IMR-90 (cell line): ENCODE measurements at regions not wholly inside any gene's neighbourhood (a gene's known extent, or its start where the extent isn't known, plus 50 kb on each side); places are given as distances from the start of the nearest gene placed in this dataset.

Source experiments
- ATAC-seq: fragments of 200-7000 bp; cut with Tn5 transposase; 2 replicates; pipeline ENCODE4 v1.9.1; 2020; ENCODE audit warnings: low read depth, mild to moderate bottlenecking, moderate library complexity
- BruUV-seq: library from RNA; stranded (reverse); fragments of 400-500 nt; replicated peaks from 2 replicates; lab custom pipeline; 2021; lab: Mats Ljungman, UMichigan
- CTCF ChIA-PET: fragments of 300-600 bp; formaldehyde crosslinking; extraction: SDS; loops from one replicate; lab custom pipeline; 2021; ENCODE audit warnings: antibody characterized with exemption; lab: Yijun Ruan, JAX
- POLR2A ChIA-PET: fragments of 300-600 bp; sonication (Branson Sonifier 250); formaldehyde crosslinking; loops from one replicate; lab custom pipeline; 2022; ENCODE audit warnings: antibody characterized with exemption; ENCODE audit not compliant: unreplicated experiment; lab: Charles Lee
- DNase-seq: peaks from one replicate; pipeline ENCODE4 v3.0.0; 2013
- H2AFZ ChIP-seq: replicated peaks from 2 replicates; pipeline ENCODE3; 2013; ENCODE audit warnings: low read length, mild to moderate bottlenecking; ENCODE audit not compliant: poor library complexity
- H2AK5ac ChIP-seq: 2 replicates; pipeline ENCODE4 v1.6.1; 2013; ENCODE audit warnings: low read depth, low read length, inconsistent platforms
- H2AK9ac ChIP-seq: replicated peaks from 2 replicates; pipeline ENCODE3; 2013; ENCODE audit warnings: mild to moderate bottlenecking, low read depth, low read length, moderate library complexity; ENCODE audit not compliant: poor library complexity
- H2BK120ac ChIP-seq: 2 replicates; pipeline ENCODE4 v1.6.1; 2013; ENCODE audit warnings: low read depth, low read length, inconsistent platforms
- H2BK15ac ChIP-seq: 3 replicates; pipeline ENCODE4 v1.6.1; 2013; ENCODE audit warnings: low read depth, low read length, inconsistent platforms
- H2BK20ac ChIP-seq: 2 replicates; pipeline ENCODE4 v1.6.1; 2013; ENCODE audit warnings: low read depth, mild to moderate bottlenecking, inconsistent platforms, low read length, moderate library complexity
- H2BK5ac ChIP-seq: 2 replicates; pipeline ENCODE4 v1.6.1; 2013; ENCODE audit warnings: mild to moderate bottlenecking, low read depth, low read length, inconsistent platforms; ENCODE audit not compliant: poor library complexity, severe bottlenecking
- H3K14ac ChIP-seq: replicated peaks from 2 replicates; pipeline ENCODE4 v1.6.1; 2013; ENCODE audit warnings: low read depth, low read length, inconsistent platforms
- H3K18ac ChIP-seq: 2 replicates; pipeline ENCODE4 v1.6.1; 2013; ENCODE audit warnings: low read depth, low read length, control low read depth
- H3K23ac ChIP-seq: 2 replicates; pipeline ENCODE4 v1.6.1; 2013; ENCODE audit warnings: low read depth, low read length, inconsistent platforms
- H3K27ac ChIP-seq: 2 replicates; pipeline ENCODE4 v1.5.1; 2013; ENCODE audit warnings: mild to moderate bottlenecking, control low read depth, low read length; ENCODE audit not compliant: insufficient read depth
- H3K27me3 ChIP-seq: 2 replicates; pipeline ENCODE4 v1.6.1; 2013; ENCODE audit warnings: low read length; ENCODE audit not compliant: control insufficient read depth, insufficient read depth
- H3K36me3 ChIP-seq: 2 replicates; pipeline ENCODE4 v1.6.1; 2013; ENCODE audit warnings: low read length, mixed read lengths; ENCODE audit not compliant: control insufficient read depth, insufficient read depth
- H3K4ac ChIP-seq: 2 replicates; pipeline ENCODE4 v1.6.1; 2013; ENCODE audit warnings: low read depth, low read length, inconsistent platforms
- H3K4me1 ChIP-seq: 2 replicates; pipeline ENCODE4 v1.6.1; 2013; ENCODE audit warnings: low read length, mixed read lengths; ENCODE audit not compliant: control insufficient read depth, insufficient read depth
- H3K4me2 ChIP-seq: 2 replicates; pipeline ENCODE4 v1.6.1; 2013; ENCODE audit warnings: low read depth, mild to moderate bottlenecking, control low read depth, low read length, moderate library complexity
- H3K4me3 ChIP-seq: 2 replicates; pipeline ENCODE4 v1.5.1; 2013; ENCODE audit warnings: low read depth, mild to moderate bottlenecking, control low read depth, low read length, moderate library complexity; ENCODE audit not compliant: insufficient read depth
- H3K56ac ChIP-seq: 2 replicates; pipeline ENCODE4 v1.6.1; 2013; ENCODE audit warnings: low read length, inconsistent platforms; ENCODE audit not compliant: insufficient read depth; ENCODE audit errors: extremely low read depth
- H3K79me1 ChIP-seq, 2 experiments: 2 replicates each; pipeline ENCODE4 v1.6.1; 2013; ENCODE audit warnings: low read length in 2 of 2, inconsistent platforms in 1 of 2, low read depth in 1 of 2
- H3K9ac ChIP-seq: 2 replicates; pipeline ENCODE4 v1.6.1; 2013; ENCODE audit warnings: low read depth, low read length, control low read depth
- H3K9me1 ChIP-seq: 2 replicates; pipeline ENCODE4 v1.6.1; 2013; ENCODE audit warnings: low read length, inconsistent platforms; ENCODE audit not compliant: insufficient read depth
- H3K9me3 ChIP-seq: 2 replicates; pipeline ENCODE4 v1.6.1; 2013; ENCODE audit warnings: low read length; ENCODE audit not compliant: control insufficient read depth, insufficient read depth
- H4K20me1 ChIP-seq: 2 replicates; pipeline ENCODE4 v1.6.1; 2013; ENCODE audit warnings: low read length, inconsistent platforms; ENCODE audit not compliant: insufficient read depth
- H4K5ac ChIP-seq: 2 replicates; pipeline ENCODE4 v1.6.1; 2013; ENCODE audit warnings: mild to moderate bottlenecking, low read depth, low read length, control low read depth
- H4K8ac ChIP-seq, 2 experiments: 2 replicates each; pipeline ENCODE4 v1.6.1; 2013; ENCODE audit warnings: low read depth in 2 of 2, low read length in 2 of 2, control low read depth in 1 of 2, inconsistent platforms in 1 of 2
- H4K91ac ChIP-seq: 2 replicates; pipeline ENCODE4 v1.6.1; 2013; ENCODE audit warnings: low read depth, low read length, inconsistent platforms; ENCODE audit not compliant: insufficient read depth
- CEBPB ChIP-seq: IDR thresholded peaks from 2 replicates; pipeline ENCODE4 v1.6.1; 2012; ENCODE audit warnings: low read depth, low read length, improper control_type of control experiment
- CTCF ChIP-seq: conservative IDR thresholded peaks from 2 replicates; pipeline ENCODE4 v1.5.1; 2012; ENCODE audit warnings: mild to moderate bottlenecking, low read depth, low read length, improper control_type of control experiment
- ELK1 ChIP-seq: fragments of 150-350 bp; IDR thresholded peaks from 2 replicates; pipeline ENCODE4 v1.6.1; 2016; ENCODE audit warnings: low read depth, mild to moderate bottlenecking, low read length, moderate library complexity, borderline replicate concordance
- FOS ChIP-seq: fragments of 150-350 bp; IDR thresholded peaks from 2 replicates; pipeline ENCODE4 v1.6.1; 2016; ENCODE audit warnings: low read depth, low read length
- MAZ ChIP-seq: IDR thresholded peaks from 2 replicates; pipeline ENCODE4 v1.6.1; 2012; ENCODE audit warnings: low read depth, mild to moderate bottlenecking, low read length, improper control_type of control experiment, moderate library complexity, borderline replicate concordance
- NFE2L2 ChIP-seq: fragments of 150-350 bp; IDR thresholded peaks from 2 replicates; pipeline ENCODE4 v1.6.1; 2016; ENCODE audit warnings: low read depth, mild to moderate bottlenecking, low read length
- RFX5 ChIP-seq: IDR thresholded peaks from 2 replicates; pipeline ENCODE4 v1.8.0; 2012; ENCODE audit warnings: low read depth, mild to moderate bottlenecking, low read length, moderate library complexity
- SMC3 ChIP-seq: fragments of 150-350 bp; IDR thresholded peaks from 2 replicates; pipeline ENCODE4 v1.6.1; 2016; ENCODE audit warnings: low read depth, mild to moderate bottlenecking, antibody characterized with exemption, low read length, moderate library complexity
- USF2 ChIP-seq: fragments of 150-350 bp; IDR thresholded peaks from 2 replicates; pipeline ENCODE4 v1.6.1; 2017; ENCODE audit warnings: mild to moderate bottlenecking, antibody characterized with exemption, low read length, low read depth
- WGBS, 2 experiments: methylation state at CpG; one replicate each; pipeline versions ENCODE4 v1.1.5 to v1.1.7; 2013; ENCODE audit warnings: missing lambda C conversion rate in 2 of 2; ENCODE audit not compliant: insufficient read length in 1 of 2; ENCODE audit errors: extremely low coverage in 2 of 2; 5-methylcytosine and 5-hydroxymethylcytosine counted together
- dilution Hi-C: fragments of 300-500 bp; cut with HindIII; formaldehyde crosslinking; loops from one replicate; pipeline ENCODE4 v1.14.3; 2018; ENCODE audit warnings: low sequenced_read_pairs; ENCODE audit not compliant: unreplicated experiment
- in situ Hi-C: fragments of 300-500 bp; cut with MboI; formaldehyde crosslinking; loops from 3 replicates; pipeline ENCODE4 v1.14.3; 2019; ENCODE audit warnings: low sequenced_read_pairs, inconsistent platforms, mixed read lengths
- intact Hi-C: fragments of 100-400 bp; cut with micrococcal nuclease; formaldehyde crosslinking; loops from 2 replicates; pipeline ENCODE4 v1.10.0; 2022

DNA sequence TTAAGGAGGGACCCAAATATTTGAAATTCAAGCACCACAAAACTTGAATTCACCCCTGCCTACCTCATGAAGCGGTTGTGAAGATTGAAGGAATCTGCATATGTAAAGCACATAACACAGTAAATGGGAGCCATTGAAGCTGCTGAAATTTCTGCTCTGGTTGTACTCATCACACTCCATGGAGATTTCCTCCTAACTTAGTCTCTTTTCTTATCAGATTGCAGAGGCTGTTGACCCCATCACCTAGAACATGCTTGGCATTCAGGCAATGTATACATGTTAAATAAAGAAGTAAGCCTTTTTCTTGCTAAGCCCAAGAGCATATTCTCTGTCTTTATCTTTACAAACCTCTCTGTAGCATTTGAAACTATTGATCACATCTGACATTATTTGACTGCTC lies 104.9 kb upstream of the TNIP3 start:
- no peaks in the 10 kb centered on the region for H3K27me3 ChIP-seq
- TF ChIP-seq NFE2L2 (no peak), MAZ (no peak), CEBPB (no peak), SMC3 (no peak), CTCF (no peak), FOS (no peak), RFX5 (no peak), USF2 (no peak), ELK1 (no peak)
- no peaks in the 10 kb centered on the region for H3K79me1 ChIP-seq
- intact Hi-C loops, result no loop called here
- no peaks in the 10 kb centered on the region for H4K20me1 ChIP-seq
- H2BK15ac ChIP-seq, result no peak overlapping the region
- CTCF ChIA-PET, result no interaction called here
- no peak overlapping the region for H4K91ac ChIP-seq
- H3K4me3 ChIP-seq, result no peak overlapping the region
- H2BK20ac ChIP-seq, result no peak overlapping the region
- H3K18ac ChIP-seq, result no peak overlapping the region
- no peak overlapping the region for H3K14ac ChIP-seq
- in situ Hi-C loops, result no loop called here
- no CpG with 5 or more reads among the region's 1 CpG for WGBS, 2 experiments
- BruUV-seq, result no TSS peak
- no peak overlapping the region for H2AK5ac ChIP-seq
- no peaks in the 10 kb centered on the region for H3K36me3 ChIP-seq
- H3K4ac ChIP-seq, result no peak overlapping the region
- H3K27ac ChIP-seq, result no peak overlapping the region
- DNase-seq (no peak), ATAC-seq (no peak)
- H3K9me1 ChIP-seq, result no peaks in the 10 kb centered on the region
- H3K56ac ChIP-seq, result no peak overlapping the region
- H4K5ac ChIP-seq, result no peak overlapping the region
- H3K9me3 ChIP-seq, result no peaks in the 10 kb centered on the region
- H4K8ac ChIP-seq, result no peak overlapping the region
- H2BK120ac ChIP-seq, result no peak overlapping the region
- no peaks in the 10 kb centered on the region for H3K4me1 ChIP-seq
- POLR2A ChIA-PET, result no interaction called here
- H3K9ac ChIP-seq, result no peak overlapping the region
- no peak overlapping the region for H2BK5ac ChIP-seq
- no peak overlapping the region for H2AK9ac ChIP-seq
- dilution Hi-C loops, result no loop called here
- no peak overlapping the region for H2AFZ ChIP-seq
- H3K23ac ChIP-seq, result no peak overlapping the region
- no peak overlapping the region for H3K4me2 ChIP-seq
